HG03432 (cell line): ENCODE measurements at regions not wholly inside any gene's neighbourhood (a gene's known extent, or its start where the extent isn't known, plus 50 kb on each side); places are given as distances from the start of the nearest gene placed in this dataset.
"Not testable (repeated sequence)": the region's sequence is repeated elsewhere in the genome, so short reads cannot be mapped to it uniquely, and the experiment has no call there.

Source experiments
- ATAC-seq: cut with Tn5 transposase; IDR thresholded peaks from one replicate; pipeline ENCODE4 v1.9.1; 2021; ENCODE audit warnings: mild to moderate bottlenecking, moderate library complexity; ENCODE audit not compliant: unreplicated experiment

DNA sequence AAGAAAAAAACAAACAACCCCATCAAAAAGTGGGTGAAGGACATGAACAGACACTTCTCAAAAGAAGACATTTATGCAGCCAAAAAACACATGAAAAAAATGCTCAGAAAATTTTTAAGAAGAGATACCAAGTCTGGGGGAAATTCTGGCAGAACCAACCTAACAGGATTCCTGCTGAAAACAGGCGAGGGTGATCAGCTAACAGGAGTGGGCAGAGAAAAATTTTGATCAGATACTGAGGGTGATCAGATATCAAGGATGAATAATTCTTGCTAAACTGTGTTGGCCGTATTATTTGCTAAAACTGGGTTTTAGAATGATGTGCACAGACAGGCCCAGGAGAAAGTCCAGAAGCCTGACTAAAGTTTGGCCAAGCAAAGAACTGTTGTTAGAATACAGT is 557.3 kb downstream of the CD109 start:
- no peak for ATAC-seq

DNA sequence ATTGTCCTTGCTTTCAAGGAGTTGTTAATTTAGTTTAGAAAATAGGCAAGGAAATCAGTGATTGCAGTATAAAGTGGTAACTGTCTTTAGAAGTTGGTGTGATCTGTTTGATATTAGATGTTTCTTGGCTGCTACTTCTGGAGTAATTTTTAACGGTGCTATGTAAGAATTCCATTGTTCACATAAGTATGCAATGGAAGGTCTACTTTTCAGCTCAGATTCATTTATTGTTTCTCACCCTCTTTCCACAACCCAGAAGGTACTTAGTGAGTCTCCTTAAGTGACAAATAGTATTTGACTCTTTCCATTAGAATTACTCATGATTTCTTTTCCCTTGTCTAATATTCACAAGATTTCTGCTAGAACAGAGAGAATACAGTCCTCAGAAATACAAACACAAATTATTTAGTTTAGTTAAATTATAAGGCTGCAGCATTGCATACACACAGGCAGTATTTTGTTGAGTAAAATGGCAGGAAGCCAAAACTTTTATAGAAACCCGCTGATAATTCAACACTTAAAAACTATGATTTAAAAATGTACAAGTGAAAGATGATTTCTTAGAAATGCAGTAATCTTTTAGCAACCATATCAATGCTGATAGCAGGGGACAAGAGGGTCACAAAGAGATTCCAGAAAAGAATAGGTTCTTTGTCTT is 554.3 kb downstream of the CD109 start:
- ATAC-seq, result no peak

GRCh38 chr6:74249658-74250057 is 553.7 kb downstream of the CD109 start:
- ATAC-seq, result peak; percentile 82

GRCh38 chr6:74248966-74249365 is 553.0 kb downstream of the CD109 start:
- no peak for ATAC-seq

DNA sequence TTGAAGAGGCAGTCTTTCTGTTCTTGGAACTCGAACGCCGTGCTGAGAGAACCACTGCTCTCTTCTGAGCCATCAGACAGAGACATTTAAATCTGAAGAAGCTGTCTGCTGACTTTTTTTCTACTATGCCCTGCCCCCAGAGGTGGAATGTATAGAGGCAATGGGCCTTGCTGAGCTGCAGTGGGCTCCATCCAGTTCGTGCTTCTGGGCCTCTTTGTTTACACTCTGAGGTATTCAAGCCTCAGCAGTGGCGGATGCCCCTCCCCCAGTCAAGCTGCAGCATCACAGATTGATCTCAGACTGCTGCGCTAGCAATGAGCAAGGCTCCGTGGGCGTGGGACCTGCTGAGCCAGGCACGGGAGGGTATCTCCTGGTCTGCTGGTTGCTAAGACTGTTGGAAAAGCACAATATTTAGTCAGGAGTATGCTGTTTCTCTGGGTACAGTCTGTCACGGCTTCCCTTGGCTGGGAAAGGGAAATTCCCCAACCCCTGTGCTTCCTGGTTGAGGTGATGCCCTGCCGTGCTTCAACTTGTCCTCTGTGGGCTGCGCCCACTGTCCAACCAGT is 526.8 kb downstream of the CD109 start:
- no peak for ATAC-seq

DNA sequence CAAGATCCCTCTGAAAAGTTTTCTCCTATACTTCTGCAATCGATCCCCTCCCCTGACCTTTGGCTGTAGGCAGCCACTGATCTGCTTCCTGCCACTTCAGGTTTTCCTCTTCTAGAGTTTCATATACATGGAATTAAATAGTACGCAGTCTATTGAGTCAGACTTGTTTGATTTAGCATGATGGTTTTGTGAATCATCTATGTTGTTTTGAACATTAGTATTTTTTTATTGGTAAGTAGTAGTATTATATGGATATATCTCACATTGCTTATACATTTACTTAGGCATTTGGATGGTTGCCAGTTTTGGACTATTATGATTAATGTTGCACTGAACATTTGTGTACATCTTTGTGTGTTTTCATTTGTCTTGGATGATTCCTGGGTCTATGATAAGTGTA is 518.0 kb downstream of the CD109 start:
- no peak for ATAC-seq

GRCh38 chr6:74208239-74208638 is 512.2 kb downstream of the CD109 start:
- ATAC-seq, result no peak

DNA sequence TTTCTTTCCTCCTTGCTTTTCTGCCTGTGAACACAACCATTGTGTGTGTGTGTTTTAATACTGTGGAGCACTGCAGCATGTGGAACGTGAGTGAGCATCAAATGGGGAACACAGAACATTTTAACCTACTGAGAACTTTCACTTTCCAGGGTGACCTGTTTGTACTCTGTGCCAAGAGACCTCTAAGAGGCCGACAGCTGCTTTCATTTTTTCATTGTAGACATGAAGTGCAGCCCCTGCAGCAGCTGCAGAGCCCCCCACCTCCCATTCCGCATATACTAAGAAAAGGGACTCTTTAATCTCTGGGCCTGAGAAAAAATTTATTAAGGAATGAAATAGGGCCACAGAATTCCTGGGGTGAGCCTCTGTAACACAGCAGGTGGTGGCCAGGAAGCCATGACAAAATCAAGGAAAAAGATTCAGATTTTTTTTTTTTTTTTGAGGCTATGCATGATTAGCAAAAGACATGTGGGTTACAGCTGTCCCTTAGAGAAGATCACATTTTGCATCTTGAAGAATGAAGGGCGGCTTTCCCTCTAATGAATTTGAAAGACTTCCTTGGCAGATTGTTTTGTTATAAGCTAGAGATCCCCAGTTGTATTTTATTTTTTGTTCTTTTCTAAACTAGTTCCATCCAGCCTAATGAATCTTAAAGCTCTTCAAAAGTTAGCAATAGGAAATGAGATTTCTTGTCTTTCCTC is 503.4 kb downstream of the CD109 start:
- ATAC-seq, result no peak

DNA sequence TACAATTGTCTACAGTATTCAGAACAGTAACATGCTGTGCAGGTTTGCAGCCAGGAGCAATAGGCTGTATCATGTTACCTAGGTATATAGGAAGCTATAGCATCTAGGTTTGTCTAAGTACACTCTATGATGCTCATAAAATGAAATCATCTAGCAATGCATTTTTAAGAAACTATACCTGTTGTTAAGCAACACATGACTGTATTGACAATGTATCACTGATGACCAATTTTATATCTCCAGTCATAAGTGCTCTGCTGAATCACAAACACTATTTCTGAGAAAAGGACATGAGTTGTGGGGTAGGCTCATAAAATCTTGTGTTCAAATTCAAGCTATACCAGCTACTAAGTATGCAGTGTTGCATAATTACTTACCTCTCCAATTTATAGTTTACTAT is 501.3 kb downstream of the CD109 start:
- no peak for ATAC-seq

- ATAC-seq, result no peak
Measured at GRCh38 chr6:74187811-74188210, 491.8 kb downstream of the CD109 start.

DNA sequence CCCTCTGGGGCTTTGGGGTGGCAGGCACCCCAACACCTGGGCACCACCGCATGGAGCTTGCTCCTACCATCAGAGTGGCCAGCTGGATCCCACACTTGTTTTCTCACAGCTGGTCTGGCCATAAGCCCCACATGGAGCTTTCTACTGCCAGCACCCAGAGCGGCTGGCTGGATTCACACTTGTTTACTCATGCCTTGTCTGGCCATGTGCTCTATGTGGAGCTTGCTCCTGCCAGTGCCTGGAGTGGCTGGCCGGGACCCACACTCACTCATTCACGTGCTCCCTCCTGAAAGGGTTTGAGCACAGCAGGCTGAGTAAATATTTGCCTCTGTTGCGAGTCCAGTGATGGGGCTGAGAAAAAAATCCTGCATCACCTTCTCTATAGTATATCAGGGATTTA is 487.0 kb downstream of the CD109 start:
- ATAC-seq, result no peak

- ATAC-seq, result no peak
Measured at GRCh38 chr6:74181471-74181870, 485.5 kb downstream of the CD109 start.

GRCh38 chr6:74177506-74177905 is 481.5 kb downstream of the CD109 start:
- no peak for ATAC-seq

GRCh38 chr6:74170550-74170949 is 474.5 kb downstream of the CD109 start:
- ATAC-seq, result not testable (repeated sequence)

GRCh38 chr6:74170118-74170517 is 474.1 kb downstream of the CD109 start:
- ATAC-seq, result no peak

GRCh38 chr6:74167976-74168375 is 472.0 kb downstream of the CD109 start:
- no peak for ATAC-seq

DNA sequence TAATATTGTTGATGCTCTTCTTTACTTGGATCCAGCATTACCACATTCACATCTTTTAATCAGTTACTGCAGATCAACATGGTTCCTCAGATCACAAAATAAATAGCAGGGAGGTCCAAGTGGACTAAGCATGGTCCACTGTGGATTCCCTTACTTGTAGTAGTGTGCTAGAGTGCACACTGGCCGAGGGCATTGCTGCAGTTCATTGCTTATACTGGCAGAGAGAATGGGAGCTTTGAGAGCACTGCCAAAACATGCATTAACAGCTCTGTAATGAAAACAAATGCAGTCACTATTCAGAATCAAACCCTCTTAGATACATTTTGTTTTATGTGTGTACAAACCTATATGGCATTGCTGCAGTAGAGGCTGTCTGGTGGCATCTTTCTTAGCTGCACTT is 471.5 kb downstream of the CD109 start:
- no peak for ATAC-seq

- ATAC-seq, result no peak
Measured at GRCh38 chr6:74166849-74167248, 470.8 kb downstream of the CD109 start.

DNA sequence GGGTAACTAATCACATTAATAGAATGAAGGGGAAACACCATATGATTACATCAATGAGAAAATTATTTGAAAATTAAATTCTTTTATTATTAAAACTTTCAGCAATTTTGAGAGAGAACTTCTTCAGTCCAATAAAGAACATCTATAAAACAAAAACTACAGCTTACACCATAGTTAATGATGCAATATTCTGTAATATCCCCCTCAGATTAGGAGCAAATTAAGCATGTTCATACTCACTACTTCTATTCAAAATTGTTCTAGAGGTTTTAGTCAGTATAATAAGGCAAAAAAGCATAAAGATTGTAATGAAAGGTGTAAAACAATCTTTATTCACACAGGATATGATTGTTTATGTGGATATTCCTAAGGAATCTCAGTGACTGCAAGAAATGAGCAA is 465.4 kb downstream of the CD109 start:
- no peak for ATAC-seq

DNA sequence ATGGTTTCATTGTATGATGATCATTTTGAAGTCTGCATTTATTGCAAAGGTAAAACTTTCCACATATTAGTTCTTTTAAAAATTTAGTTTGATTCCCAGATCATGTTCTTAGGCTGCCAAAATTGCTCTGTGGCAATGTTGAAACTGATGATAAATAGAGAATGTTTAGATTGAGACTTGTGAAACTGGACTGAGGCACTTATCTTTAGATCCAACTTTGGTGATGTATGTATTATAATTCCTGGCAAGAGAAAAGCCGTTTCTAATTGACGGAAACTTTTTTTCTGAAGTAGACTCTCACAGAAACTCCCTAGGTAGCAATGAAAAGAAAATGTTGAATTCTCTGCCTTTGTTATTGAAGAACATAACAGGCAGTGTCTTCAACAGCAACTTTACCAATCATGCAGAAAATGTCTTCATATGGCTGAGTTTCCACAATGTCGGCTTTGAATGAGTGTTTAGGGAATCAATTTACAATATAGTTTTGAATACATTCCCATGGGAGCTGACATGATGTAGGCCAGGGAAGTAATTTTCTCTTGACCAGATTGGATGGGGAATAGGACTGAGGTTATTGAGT is 456.2 kb downstream of the CD109 start:
- no peak for ATAC-seq

GRCh38 chr6:74145931-74146330 is 449.9 kb downstream of the CD109 start:
- ATAC-seq, result no peak

DNA sequence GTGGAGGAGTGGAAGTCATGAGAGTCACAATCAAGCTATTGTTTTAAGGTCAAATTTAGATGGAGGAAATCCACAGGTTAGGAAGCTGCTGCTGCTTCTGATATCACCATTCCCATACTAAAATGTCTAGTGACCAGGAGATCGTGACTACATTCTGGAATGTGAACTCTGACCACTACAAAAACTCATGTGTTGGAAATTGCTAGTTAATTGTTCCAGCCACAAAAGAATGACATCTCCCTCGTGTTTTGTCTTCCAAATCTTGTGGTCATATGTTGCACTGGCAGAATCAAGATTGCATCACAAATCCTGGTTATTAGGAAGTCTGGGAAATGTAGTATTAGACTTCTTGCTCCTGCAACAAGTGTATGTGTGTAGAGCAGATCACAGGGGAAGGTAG is 441.9 kb downstream of the CD109 start:
- ATAC-seq, result no peak
